Erythroblast (primary cell): ENCODE measurements at regions not wholly inside any gene's neighbourhood (a gene's known extent, or its start where the extent isn't known, plus 50 kb on each side); places are given as distances from the start of the nearest gene placed in this dataset.

ENCODE experiments used
- GATA1 ChIP-seq: IDR thresholded peaks from 2 replicates; pipeline ENCODE4 v1.6.1; 2011; ENCODE audit warnings: low read depth, mild to moderate bottlenecking, control low read depth, low read length, moderate library complexity
- POLR2A ChIP-seq: IDR thresholded peaks from 2 replicates; pipeline ENCODE4 v1.6.1; 2011; ENCODE audit warnings: mild to moderate bottlenecking, low read length

DNA sequence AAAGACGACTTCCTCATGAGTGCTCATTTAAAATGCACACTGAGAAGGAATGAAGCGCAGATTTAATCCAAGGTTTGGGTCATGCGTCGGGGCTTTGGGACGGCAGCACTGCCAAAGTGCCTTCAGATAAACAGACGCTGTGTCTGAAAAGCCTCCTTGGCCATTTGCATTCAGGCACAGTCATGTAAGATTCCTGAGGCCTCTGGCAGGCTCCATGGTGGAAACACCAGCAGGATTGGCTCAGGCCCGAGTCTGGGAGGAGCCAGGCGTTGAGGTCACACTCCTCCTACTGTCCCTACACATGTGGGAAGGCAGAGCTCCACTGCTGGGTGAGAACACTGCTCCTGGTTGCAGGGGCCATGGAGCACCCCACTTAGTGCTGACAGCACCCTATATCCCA lies 113.3 kb upstream of the KL start:
- TF ChIP-seq POLR2A (no peak), GATA1 (no peak)
